Stimulated activated memory B cell treated with anti-CD40 and anti-IgM and Interleukin-4, amounts not matched to agents 10 μg/mL and 1 μg/mL and 100 μg/mL, for 72 hours (primary cell): ENCODE measurements at regions not wholly inside any gene's neighbourhood (a gene's known extent, or its start where the extent isn't known, plus 50 kb on each side); places are given as distances from the start of the nearest gene placed in this dataset.

ENCODE experiments used
- ATAC-seq: fragments of 150-1000 bp; cut with Tn5 transposase; 2 replicates; pipeline ENCODE4 v1.10.0; 2021
- H3K27ac Mint-ChIP-seq: one replicate; pipeline ENCODE4 v1.8.0; 2022; ENCODE audit warnings: mild to moderate bottlenecking, mixed read lengths
- H3K27me3 Mint-ChIP-seq: one replicate; pipeline ENCODE4 v1.8.0; 2022; ENCODE audit warnings: mixed read lengths
- H3K36me3 Mint-ChIP-seq: one replicate; pipeline ENCODE4 v1.8.0; 2022; ENCODE audit warnings: mixed read lengths
- H3K4me1 Mint-ChIP-seq: one replicate; pipeline ENCODE4 v1.8.0; 2022; ENCODE audit warnings: mixed read lengths
- H3K4me3 Mint-ChIP-seq: one replicate; pipeline ENCODE4 v1.8.0; 2022; ENCODE audit warnings: mild to moderate bottlenecking, moderate library complexity, mixed read lengths
- H3K9me3 Mint-ChIP-seq: one replicate; pipeline ENCODE4 v1.8.0; 2022; ENCODE audit warnings: mixed read lengths

DNA sequence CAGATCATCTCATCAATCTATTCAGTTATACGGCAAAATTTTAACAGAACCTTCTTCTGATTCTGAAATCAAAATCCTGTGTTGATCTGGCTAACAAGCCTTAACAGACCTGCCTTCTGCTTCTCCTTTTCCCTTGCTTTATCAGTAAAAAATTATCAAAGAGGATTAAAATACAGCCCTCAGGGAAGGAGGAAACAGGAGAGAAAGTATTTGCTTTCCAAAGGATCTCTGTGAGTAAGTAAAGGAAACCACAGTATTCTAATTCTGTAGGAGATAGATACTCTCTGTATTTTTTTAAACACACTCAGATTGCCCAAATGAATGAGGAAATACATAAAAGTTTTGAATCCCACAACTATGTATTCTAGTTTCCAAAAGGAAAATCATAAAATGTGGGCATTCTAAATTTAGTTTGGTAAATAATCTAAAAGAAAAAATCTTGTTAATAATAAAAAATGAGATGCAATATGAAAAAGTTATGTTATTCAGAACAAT is 221.8 kb downstream of the ZIC1 start:
- H3K27me3 Mint-ChIP-seq = no peaks in the 10 kb centered on the region
- peaks cover 7% of the 10 kb centered on the region for H3K9me3 Mint-ChIP-seq
- H3K4me3 Mint-ChIP-seq = no peak overlapping the region
- H3K36me3 Mint-ChIP-seq = no peaks in the 10 kb centered on the region
- no peak for ATAC-seq
- H3K27ac Mint-ChIP-seq = no peak overlapping the region
- H3K4me1 Mint-ChIP-seq = no peaks in the 10 kb centered on the region

GRCh38 chr3:147640781-147641180 is 231.6 kb downstream of the ZIC1 start:
- Mint-ChIP-seq H3K4me1 (no peaks in the 10 kb centered on the region), H3K36me3 (no peaks in the 10 kb centered on the region), H3K4me3 (no peak overlapping the region), H3K27me3 (no peaks in the 10 kb centered on the region), H3K9me3 (peaks cover 14% of the 10 kb centered on the region), H3K27ac (no peak overlapping the region)
- ATAC-seq = no peak

GRCh38 chr3:147645761-147646160 is 236.6 kb downstream of the ZIC1 start:
- no peak for ATAC-seq
- Mint-ChIP-seq H3K4me1 (no peaks in the 10 kb centered on the region), H3K27me3 (no peaks in the 10 kb centered on the region), H3K9me3 (peaks cover 3% of the 10 kb centered on the region), H3K27ac (no peak overlapping the region), H3K36me3 (no peaks in the 10 kb centered on the region), H3K4me3 (no peak overlapping the region)

DNA sequence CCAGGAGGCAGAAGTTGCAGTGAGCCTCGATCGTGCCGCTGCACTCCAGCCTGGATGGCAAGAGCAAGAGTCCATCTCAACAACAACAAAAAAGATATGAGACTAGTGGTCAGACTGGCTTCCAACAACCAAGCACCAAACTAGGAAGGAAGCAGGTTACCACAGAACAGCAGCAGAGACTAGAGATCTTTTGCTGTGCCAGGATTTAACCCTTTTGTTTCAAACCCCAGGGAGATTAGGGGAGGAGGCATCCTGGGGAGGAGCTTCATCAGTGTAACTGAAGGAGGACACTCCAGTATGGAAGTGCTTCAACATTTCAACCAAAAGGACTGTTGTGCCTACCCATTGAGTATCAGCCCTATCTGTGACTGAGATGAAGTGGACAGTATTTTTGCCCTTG is 240.3 kb downstream of the ZIC1 start:
- H3K36me3 Mint-ChIP-seq = no peaks in the 10 kb centered on the region
- no peaks in the 10 kb centered on the region for H3K4me1 Mint-ChIP-seq
- no peak overlapping the region for H3K4me3 Mint-ChIP-seq
- H3K27me3 Mint-ChIP-seq = no peaks in the 10 kb centered on the region
- no peak for ATAC-seq
- no peak overlapping the region for H3K27ac Mint-ChIP-seq
- H3K9me3 Mint-ChIP-seq = peaks cover 6% of the 10 kb centered on the region

DNA sequence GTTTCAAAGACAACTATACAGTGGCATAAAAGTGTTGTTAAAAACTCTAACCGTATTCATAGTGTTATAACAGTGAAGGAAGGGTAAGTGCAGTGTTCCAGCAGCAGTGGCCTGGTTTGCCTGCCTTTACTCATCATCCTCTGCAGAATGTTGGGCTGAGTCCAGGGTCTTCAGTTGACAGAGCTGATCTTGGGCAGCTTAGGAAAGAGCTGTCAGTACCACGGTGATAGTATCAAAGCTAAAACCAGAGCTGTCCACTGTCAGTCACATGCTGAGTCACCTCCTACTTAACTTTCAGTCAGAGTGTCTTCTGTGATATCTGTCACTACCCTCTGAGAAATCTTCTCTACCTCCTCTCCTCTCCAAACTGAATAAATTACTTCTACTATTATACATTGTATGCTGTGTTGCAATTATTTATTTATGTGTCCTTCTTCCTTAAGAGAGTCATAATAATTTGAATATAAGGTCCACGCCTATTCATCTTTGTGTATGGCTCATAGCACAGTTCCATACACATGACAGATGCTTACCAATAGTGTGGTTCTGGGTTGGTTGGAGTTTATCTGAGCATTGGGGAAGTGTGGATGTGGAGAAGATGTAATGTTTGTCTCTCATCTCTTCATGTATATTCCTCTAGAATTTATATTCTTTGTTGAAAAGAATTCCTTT is 242.1 kb downstream of the ZIC1 start:
- no peak overlapping the region for H3K4me3 Mint-ChIP-seq
- H3K27ac Mint-ChIP-seq = no peak overlapping the region
- ATAC-seq = no peak
- H3K9me3 Mint-ChIP-seq = peaks cover 4% of the 10 kb centered on the region
- H3K36me3 Mint-ChIP-seq = no peaks in the 10 kb centered on the region
- H3K27me3 Mint-ChIP-seq = no peaks in the 10 kb centered on the region
- no peaks in the 10 kb centered on the region for H3K4me1 Mint-ChIP-seq

DNA sequence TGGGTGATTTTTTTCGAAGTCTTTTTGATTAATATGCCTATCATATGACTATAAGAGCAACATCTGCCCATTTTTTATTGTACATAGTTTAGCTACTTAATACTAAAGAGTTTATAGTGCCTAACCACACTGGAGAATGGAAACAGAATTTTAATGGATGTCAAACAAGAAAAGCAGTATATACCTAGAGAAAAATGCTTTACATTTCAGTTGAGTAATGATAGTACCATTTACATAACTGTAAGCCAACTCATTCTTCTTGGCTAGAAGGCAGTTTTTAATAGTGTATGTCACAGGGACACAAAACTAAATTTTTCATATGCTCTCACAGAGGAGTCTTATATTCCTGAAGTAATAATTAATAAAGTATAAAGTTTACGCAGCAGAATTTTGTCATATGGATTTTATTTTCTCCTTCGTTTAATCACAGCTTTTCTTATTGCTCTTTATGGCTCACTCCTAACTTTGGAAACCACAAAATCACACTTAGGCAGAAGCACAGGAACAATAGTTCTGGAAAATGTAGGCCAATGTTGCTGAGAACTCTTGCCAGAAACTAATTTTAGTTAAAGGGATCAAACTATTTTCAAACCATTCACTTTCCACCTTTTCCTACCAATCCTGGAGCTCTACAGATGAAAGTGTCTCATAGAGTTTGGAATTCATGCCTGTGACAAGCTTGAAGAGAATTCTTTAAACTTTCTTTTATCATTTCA is 243.6 kb downstream of the ZIC1 start:
- Mint-ChIP-seq H3K4me1 (no peaks in the 10 kb centered on the region), H3K4me3 (no peak overlapping the region), H3K27me3 (no peaks in the 10 kb centered on the region), H3K27ac (no peak overlapping the region), H3K36me3 (no peaks in the 10 kb centered on the region), H3K9me3 (peaks cover 3% of the 10 kb centered on the region)
- ATAC-seq = no peak

- no peak for ATAC-seq
- no peak overlapping the region for H3K4me3 Mint-ChIP-seq
Measured at GRCh38 chr3:147653367-147653923, 244.3 kb downstream of the ZIC1 start.

DNA sequence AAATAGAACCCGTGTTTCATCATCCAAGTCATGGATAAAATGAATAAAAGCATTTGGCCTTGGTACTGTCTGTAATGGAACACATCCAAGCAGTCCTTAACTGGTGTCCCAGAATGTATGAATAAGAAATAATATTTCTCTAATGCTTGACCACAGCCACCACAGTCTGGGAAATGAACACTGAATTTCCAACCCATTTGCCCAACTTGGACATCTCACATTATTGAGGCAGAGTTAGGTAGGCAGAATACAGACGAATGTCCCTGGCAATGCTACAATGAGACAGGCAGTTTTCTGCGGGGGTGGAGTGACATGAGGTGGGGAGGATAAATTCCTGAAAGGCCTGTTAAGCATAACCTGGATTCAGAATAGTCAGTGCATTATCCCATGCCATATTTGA is 245.7 kb downstream of the ZIC1 start:
- H3K27me3 Mint-ChIP-seq = no peaks in the 10 kb centered on the region
- no peak for ATAC-seq
- no peaks in the 10 kb centered on the region for H3K4me1 Mint-ChIP-seq
- H3K27ac Mint-ChIP-seq = no peak overlapping the region
- no peaks in the 10 kb centered on the region for H3K36me3 Mint-ChIP-seq
- no peak overlapping the region for H3K4me3 Mint-ChIP-seq
- H3K9me3 Mint-ChIP-seq = peaks cover 6% of the 10 kb centered on the region

More at GRCh38 chr3:147653367-147653923, 244.3 kb downstream of the ZIC1 start:
- Mint-ChIP-seq H3K4me1 (no peaks in the 10 kb centered on the region), H3K36me3 (no peaks in the 10 kb centered on the region), H3K9me3 (peaks cover 3% of the 10 kb centered on the region), H3K27ac (no peak overlapping the region), H3K27me3 (no peaks in the 10 kb centered on the region)

DNA sequence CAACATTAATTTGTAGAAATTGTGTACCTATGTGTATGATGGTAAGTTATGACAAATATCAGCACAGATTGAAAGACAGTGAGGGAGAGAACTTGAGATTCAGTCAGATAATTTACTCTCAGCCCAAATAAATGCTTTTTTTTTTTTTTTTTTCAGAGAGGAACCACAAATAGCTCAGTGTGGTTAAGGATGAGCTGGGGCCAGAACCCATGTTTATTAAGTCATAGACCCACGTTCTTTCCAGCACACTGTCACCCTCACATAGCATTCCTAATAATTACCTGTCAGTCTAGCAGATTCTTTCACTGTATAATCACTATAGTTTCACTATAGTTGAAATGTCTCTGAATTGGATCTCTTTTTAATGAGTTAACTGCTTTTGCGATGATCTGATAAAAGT is 246.1 kb downstream of the ZIC1 start:
- Mint-ChIP-seq H3K4me1 (no peaks in the 10 kb centered on the region), H3K36me3 (no peaks in the 10 kb centered on the region), H3K9me3 (peaks cover 6% of the 10 kb centered on the region), H3K27ac (no peak overlapping the region), H3K27me3 (no peaks in the 10 kb centered on the region), H3K4me3 (no peak overlapping the region)
- no peak for ATAC-seq

DNA sequence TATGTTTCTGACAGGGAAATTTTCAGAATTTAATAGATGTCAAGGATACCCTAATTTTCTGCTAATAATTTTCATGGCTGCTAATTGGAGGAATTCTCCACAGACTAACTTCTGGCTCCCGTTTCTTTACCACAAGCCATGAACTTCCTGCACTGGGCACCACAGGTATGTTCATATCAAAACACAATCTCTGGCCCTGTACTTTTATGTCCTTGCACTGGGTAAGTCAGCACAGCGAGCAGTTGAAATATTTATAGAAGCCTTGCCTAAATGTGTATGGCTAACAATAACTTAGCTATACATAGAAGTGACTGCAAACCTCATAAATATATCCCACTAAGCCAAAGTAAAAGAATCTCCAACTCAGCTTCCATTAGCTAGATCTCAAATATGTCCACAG is 246.9 kb downstream of the ZIC1 start:
- no peak overlapping the region for H3K27ac Mint-ChIP-seq
- H3K27me3 Mint-ChIP-seq = no peaks in the 10 kb centered on the region
- no peaks in the 10 kb centered on the region for H3K36me3 Mint-ChIP-seq
- no peak for ATAC-seq
- no peaks in the 10 kb centered on the region for H3K4me1 Mint-ChIP-seq
- peaks cover 6% of the 10 kb centered on the region for H3K9me3 Mint-ChIP-seq
- no peak overlapping the region for H3K4me3 Mint-ChIP-seq

DNA sequence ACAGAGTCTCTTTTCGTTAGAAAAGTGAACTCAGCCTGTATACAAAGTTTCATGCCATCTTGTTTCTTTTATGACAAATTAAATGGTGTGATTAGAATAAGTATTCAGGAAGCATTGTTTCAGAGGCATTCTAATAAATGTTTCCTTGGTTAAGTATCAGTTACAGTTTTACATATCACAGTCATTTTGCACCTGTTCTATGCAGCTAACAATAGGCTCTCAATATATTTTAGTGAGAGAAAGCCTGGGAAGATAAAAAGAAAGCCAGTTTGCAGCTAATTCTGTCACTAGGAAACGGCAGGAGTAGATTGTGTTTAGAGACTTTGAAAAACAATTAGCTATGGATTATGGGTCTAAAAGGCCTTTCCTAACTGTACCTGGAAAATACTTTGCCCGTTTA is 252.8 kb downstream of the ZIC1 start:
- Mint-ChIP-seq H3K9me3 (peaks cover 3% of the 10 kb centered on the region), H3K4me3 (no peak overlapping the region), H3K36me3 (no peaks in the 10 kb centered on the region), H3K27ac (no peak overlapping the region), H3K4me1 (no peaks in the 10 kb centered on the region), H3K27me3 (no peaks in the 10 kb centered on the region)
- ATAC-seq = no peak

DNA sequence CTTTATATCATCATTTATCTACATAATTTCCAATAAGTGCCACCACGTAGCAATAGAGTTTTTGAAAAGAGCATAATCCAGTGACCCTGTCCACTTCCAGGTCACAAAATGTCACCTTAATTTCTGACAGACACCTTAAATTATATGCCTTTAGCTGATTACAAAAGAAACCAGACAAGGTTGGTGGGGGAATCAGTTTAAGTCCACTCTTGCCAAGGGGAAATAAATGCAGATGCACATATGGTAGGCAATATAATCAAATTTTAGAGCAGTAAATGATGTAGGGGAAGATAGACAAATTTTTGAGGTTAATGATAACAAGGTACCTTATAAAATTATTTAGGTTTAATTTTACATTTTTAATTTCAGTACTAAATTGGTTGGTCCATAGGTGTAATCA is 253.5 kb downstream of the ZIC1 start:
- Mint-ChIP-seq H3K4me3 (no peak overlapping the region), H3K36me3 (no peaks in the 10 kb centered on the region), H3K9me3 (peaks cover 3% of the 10 kb centered on the region), H3K27ac (no peak overlapping the region), H3K27me3 (no peaks in the 10 kb centered on the region), H3K4me1 (no peaks in the 10 kb centered on the region)
- no peak for ATAC-seq

- no peaks in the 10 kb centered on the region for H3K36me3 Mint-ChIP-seq
- no peaks in the 10 kb centered on the region for H3K4me1 Mint-ChIP-seq
- H3K9me3 Mint-ChIP-seq = peaks cover 4% of the 10 kb centered on the region
- H3K27me3 Mint-ChIP-seq = no peaks in the 10 kb centered on the region
- H3K4me3 Mint-ChIP-seq = no peak overlapping the region
- H3K27ac Mint-ChIP-seq = no peak overlapping the region
- no peak for ATAC-seq
Measured at GRCh38 chr3:147669077-147669476, 259.9 kb downstream of the ZIC1 start.

- no peak overlapping the region for H3K27ac Mint-ChIP-seq
- no peaks in the 10 kb centered on the region for H3K4me1 Mint-ChIP-seq
- H3K9me3 Mint-ChIP-seq = peaks cover 4% of the 10 kb centered on the region
- no peaks in the 10 kb centered on the region for H3K36me3 Mint-ChIP-seq
- no peak for ATAC-seq
- no peaks in the 10 kb centered on the region for H3K27me3 Mint-ChIP-seq
- no peak overlapping the region for H3K4me3 Mint-ChIP-seq
Measured at GRCh38 chr3:147672035-147672434, 262.9 kb downstream of the ZIC1 start.

DNA sequence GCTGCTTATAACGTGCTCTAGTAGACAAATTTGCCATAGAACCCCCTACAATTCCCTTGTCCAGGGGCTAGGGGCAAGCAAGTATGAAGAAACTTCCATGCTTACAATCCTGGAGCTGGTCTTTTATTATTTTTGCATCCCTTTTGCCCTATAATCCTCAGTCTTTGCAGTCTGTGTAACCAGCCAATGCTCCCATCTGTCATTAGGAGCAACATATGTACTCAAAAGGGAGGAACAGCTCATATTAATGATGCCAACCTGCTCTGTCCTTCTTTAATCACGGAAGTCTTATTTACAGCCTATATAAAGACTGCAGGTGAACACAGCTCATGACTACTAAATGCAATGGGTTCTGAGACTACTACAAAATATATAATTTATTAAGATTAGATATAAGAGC is 263.3 kb downstream of the ZIC1 start:
- ATAC-seq = no peak
- no peak overlapping the region for H3K4me3 Mint-ChIP-seq
- no peaks in the 10 kb centered on the region for H3K36me3 Mint-ChIP-seq
- no peaks in the 10 kb centered on the region for H3K27me3 Mint-ChIP-seq
- H3K4me1 Mint-ChIP-seq = no peaks in the 10 kb centered on the region
- H3K9me3 Mint-ChIP-seq = peaks cover 4% of the 10 kb centered on the region
- no peak overlapping the region for H3K27ac Mint-ChIP-seq

DNA sequence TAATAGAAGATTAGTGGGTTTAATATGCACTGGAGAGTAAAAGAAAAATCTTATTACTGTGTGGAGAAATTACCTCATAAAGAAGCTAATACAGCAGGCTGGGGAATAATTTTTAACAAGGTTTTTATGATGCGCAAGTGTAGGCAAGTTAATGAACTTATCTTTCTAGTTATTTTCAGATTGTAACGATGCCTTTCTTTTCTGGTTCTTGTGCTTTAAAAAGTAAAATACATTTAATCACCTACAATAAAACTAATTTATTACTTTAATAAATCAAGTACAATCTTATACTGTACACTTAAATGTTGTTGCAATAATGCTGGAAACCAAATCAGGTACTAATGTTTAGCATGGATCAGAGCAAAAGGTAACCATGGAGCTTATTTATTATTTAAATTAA is 266.6 kb downstream of the ZIC1 start:
- H3K27ac Mint-ChIP-seq = no peak overlapping the region
- no peaks in the 10 kb centered on the region for H3K36me3 Mint-ChIP-seq
- H3K4me3 Mint-ChIP-seq = no peak overlapping the region
- no peaks in the 10 kb centered on the region for H3K4me1 Mint-ChIP-seq
- no peak for ATAC-seq
- no peaks in the 10 kb centered on the region for H3K27me3 Mint-ChIP-seq
- peaks cover 7% of the 10 kb centered on the region for H3K9me3 Mint-ChIP-seq
